PC-3 (cell line): ENCODE measurements at regions not wholly inside any gene's neighbourhood (a gene's known extent, or its start where the extent isn't known, plus 50 kb on each side); places are given as distances from the start of the nearest gene placed in this dataset.

Experiments used
- ATAC-seq: fragments of 200-7000 bp; cut with Tn5 transposase; 2 replicates; pipeline ENCODE4 v1.9.1; 2020; ENCODE audit warnings: mild to moderate bottlenecking, moderate library complexity
- BruUV-seq: library from RNA; stranded (reverse); fragments of 400-500 nt; replicated peaks from 2 replicates; lab custom pipeline; 2021; lab: Mats Ljungman, UMichigan
- CTCF ChIA-PET: fragments of 300-600 bp; sonication (Branson Sonifier 250); formaldehyde crosslinking; loops from one replicate; lab custom pipeline; 2022; ENCODE audit warnings: antibody characterized with exemption; lab: Charles Lee
- POLR2A ChIA-PET: fragments of 300-600 bp; sonication (Branson Sonifier 250); formaldehyde crosslinking; loops from one replicate; lab custom pipeline; 2022; ENCODE audit warnings: antibody characterized with exemption; ENCODE audit not compliant: unreplicated experiment; lab: Charles Lee
- DNase-seq: peaks from one replicate; pipeline ENCODE4 v3.0.0-alpha.2; 2015
- H2AFZ ChIP-seq: fragments of 300-600 bp; sonication (generic); 2 replicates; pipeline ENCODE4 v1.6.0; 2016; ENCODE audit warnings: antibody characterized with exemption, low read length
- H3F3A ChIP-seq: fragments of 300-600 bp; sonication (generic); one replicate; pipeline ENCODE4 v1.6.0; 2017; ENCODE audit warnings: antibody characterized with exemption, low read length, control low read depth, mild to moderate bottlenecking; ENCODE audit not compliant: unreplicated experiment
- H3K27ac ChIP-seq: fragments of 300-600 bp; sonication (generic); 2 replicates; pipeline ENCODE4 v1.5.1; 2016; ENCODE audit warnings: mild to moderate bottlenecking, low read length
- H3K27me3 ChIP-seq: fragments of 300-600 bp; sonication (generic); 2 replicates; pipeline ENCODE4 v1.6.1; 2016; ENCODE audit warnings: low read length, mixed read lengths
- H3K36me3 ChIP-seq: fragments of 300-600 bp; sonication (generic); 2 replicates; pipeline ENCODE4 v1.6.1; 2016; ENCODE audit warnings: low read depth, mixed run types, low read length, mixed read lengths
- H3K4me1 ChIP-seq: fragments of 300-600 bp; sonication (generic); 2 replicates; pipeline ENCODE4 v1.5.1; 2016; ENCODE audit warnings: low read length; ENCODE audit not compliant: insufficient read depth
- H3K4me2 ChIP-seq: fragments of 300-600 bp; sonication (generic); 2 replicates; pipeline ENCODE4 v1.6.0; 2016; ENCODE audit warnings: low read length
- H3K4me3 ChIP-seq: fragments of 300-600 bp; sonication (generic); 2 replicates; pipeline ENCODE4 v1.5.1; 2016; ENCODE audit warnings: mild to moderate bottlenecking, low read length, mixed read lengths
- H3K79me2 ChIP-seq: fragments of 300-600 bp; sonication (generic); 2 replicates; pipeline ENCODE4 v1.6.1; 2017; ENCODE audit warnings: low read length, mixed read lengths
- H3K9ac ChIP-seq: fragments of 300-600 bp; sonication (generic); 2 replicates; pipeline ENCODE4 v1.6.0; 2016; ENCODE audit warnings: mild to moderate bottlenecking, low read length
- H3K9me2 ChIP-seq: fragments of 300-600 bp; sonication (generic); replicated peaks from 2 replicates; pipeline ENCODE4 v1.6.1; 2016; ENCODE audit warnings: mixed run types, low read length, mixed read lengths
- H3K9me3 ChIP-seq: fragments of 300-600 bp; sonication (generic); 2 replicates; pipeline ENCODE4 v1.6.1; 2016; ENCODE audit warnings: low read length, mixed read lengths
- H4K20me1 ChIP-seq: fragments of 300-600 bp; sonication (generic); 2 replicates; pipeline ENCODE4 v1.6.1; 2016; ENCODE audit warnings: low read length, mixed read lengths
- EZH2 ChIP-seq: fragments of 300-600 bp; sonication (generic); IDR thresholded peaks from one replicate; pipeline ENCODE4 v1.6.1; 2017; ENCODE audit warnings: antibody characterized with exemption, mild to moderate bottlenecking, low read length; ENCODE audit not compliant: unreplicated experiment
- EZH2phosphoT487 ChIP-seq: fragments of 300-600 bp; sonication (generic); IDR thresholded peaks from 2 replicates; pipeline ENCODE4 v1.6.1; 2018; ENCODE audit warnings: mild to moderate bottlenecking, antibody characterized with exemption, low read length, borderline replicate concordance
- intact Hi-C: fragments of 100-400 bp; cut with micrococcal nuclease; formaldehyde crosslinking; loops from 2 replicates; pipeline ENCODE4 v1.9.0; 2023
- TF ChIP-seq, protein P1 (sequence below): fragments of 300-600 bp; sonication (generic); conservative IDR thresholded peaks from 2 replicates; pipeline ENCODE4 v1.5.1; 2017; ENCODE audit warnings: antibody characterized with exemption, low read depth, mild to moderate bottlenecking, low read length

- Histone ChIP-seq H3K4me2 (no peak overlapping the region), H3K27me3 (peaks cover 11% of the 10 kb centered on the region), H3K4me3 (no peak overlapping the region), H3K9ac (no peak overlapping the region), H3K36me3 (no peaks in the 10 kb centered on the region), H2AFZ (no peak overlapping the region), H3K9me2 (no peaks in the 10 kb centered on the region), H3K9me3 (no peaks in the 10 kb centered on the region), H3K4me1 (no peaks in the 10 kb centered on the region), H3F3A (no peaks in the 10 kb centered on the region), H3K27ac (no peak overlapping the region), H4K20me1 (no peaks in the 10 kb centered on the region), H3K79me2 (no peaks in the 10 kb centered on the region)
- no peak for ATAC-seq
- intact Hi-C loops: no loop called here
- DNase-seq: no peak
- POLR2A ChIA-PET: no interaction called here
- no TSS peak for BruUV-seq
- TF ChIP-seq, protein P1, sequence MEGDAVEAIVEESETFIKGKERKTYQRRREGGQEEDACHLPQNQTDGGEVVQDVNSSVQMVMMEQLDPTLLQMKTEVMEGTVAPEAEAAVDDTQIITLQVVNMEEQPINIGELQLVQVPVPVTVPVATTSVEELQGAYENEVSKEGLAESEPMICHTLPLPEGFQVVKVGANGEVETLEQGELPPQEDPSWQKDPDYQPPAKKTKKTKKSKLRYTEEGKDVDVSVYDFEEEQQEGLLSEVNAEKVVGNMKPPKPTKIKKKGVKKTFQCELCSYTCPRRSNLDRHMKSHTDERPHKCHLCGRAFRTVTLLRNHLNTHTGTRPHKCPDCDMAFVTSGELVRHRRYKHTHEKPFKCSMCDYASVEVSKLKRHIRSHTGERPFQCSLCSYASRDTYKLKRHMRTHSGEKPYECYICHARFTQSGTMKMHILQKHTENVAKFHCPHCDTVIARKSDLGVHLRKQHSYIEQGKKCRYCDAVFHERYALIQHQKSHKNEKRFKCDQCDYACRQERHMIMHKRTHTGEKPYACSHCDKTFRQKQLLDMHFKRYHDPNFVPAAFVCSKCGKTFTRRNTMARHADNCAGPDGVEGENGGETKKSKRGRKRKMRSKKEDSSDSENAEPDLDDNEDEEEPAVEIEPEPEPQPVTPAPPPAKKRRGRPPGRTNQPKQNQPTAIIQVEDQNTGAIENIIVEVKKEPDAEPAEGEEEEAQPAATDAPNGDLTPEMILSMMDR: no peak
- TF ChIP-seq EZH2phosphoT487: no peak
- TF ChIP-seq EZH2: no peak
- CTCF ChIA-PET: interaction anchor here (0.5 kb wide), 1 partner anchor 1609 kb away, joined by 3 read pairs; no protein-coding TSS in a partner anchor
Observed at GRCh38 chr10:9296190-9296589, 1241.7 kb downstream of the GATA3 start.

GRCh38 chr10:9297580-9297979, 1243.1 kb downstream of the GATA3 start:
- Histone ChIP-seq H4K20me1 (no peaks in the 10 kb centered on the region), H3K9ac (no peak overlapping the region), H3K27me3 (peaks cover 11% of the 10 kb centered on the region), H3K9me2 (no peaks in the 10 kb centered on the region), H3K4me3 (no peak overlapping the region), H3K79me2 (no peaks in the 10 kb centered on the region), H3F3A (no peaks in the 10 kb centered on the region), H3K27ac (no peak overlapping the region), H3K36me3 (no peaks in the 10 kb centered on the region), H2AFZ (no peak overlapping the region), H3K4me2 (no peak overlapping the region), H3K9me3 (no peaks in the 10 kb centered on the region), H3K4me1 (no peaks in the 10 kb centered on the region)
- intact Hi-C loops: no loop called here
- no peak for ATAC-seq
- no peak for DNase-seq
- no TSS peak for BruUV-seq
- ChIA-PET CTCF (no interaction called here), POLR2A (no interaction called here)
- TF ChIP-seq, protein P1: no peak
- no peak for TF ChIP-seq EZH2
- no peak for TF ChIP-seq EZH2phosphoT487

DNA sequence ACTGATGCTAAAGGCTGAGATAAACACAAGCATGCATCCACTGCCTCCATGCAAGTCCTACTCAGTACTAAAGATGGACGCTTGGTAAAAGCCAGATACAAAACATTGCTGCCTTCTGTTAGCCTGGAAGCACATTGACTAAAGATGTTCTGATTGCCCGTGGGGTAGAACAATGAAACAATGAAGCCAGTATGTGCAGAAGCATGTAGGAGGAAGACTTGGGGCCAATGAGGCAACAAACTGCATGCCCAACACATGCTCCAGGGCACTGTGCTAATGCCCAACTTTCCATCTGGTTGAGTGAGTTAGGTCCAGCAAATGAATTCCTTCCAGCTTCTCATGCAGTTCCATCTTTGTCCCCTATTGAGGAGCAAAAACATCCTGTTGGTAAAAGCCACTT, 1245.5 kb downstream of the GATA3 start:
- intact Hi-C loops: loop anchor here (5.0 to 10.0 kb wide), 2 partner anchors 1428 to 1615 kb away; no protein-coding TSS in a partner anchor
- ATAC-seq: no peak
- H3K4me1 ChIP-seq: no peaks in the 10 kb centered on the region
- DNase-seq: no peak
- no peak overlapping the region for H2AFZ ChIP-seq
- no peaks in the 10 kb centered on the region for H3F3A ChIP-seq
- H4K20me1 ChIP-seq: no peaks in the 10 kb centered on the region
- no peaks in the 10 kb centered on the region for H3K36me3 ChIP-seq
- H3K9me2 ChIP-seq: no peaks in the 10 kb centered on the region
- peaks cover 11% of the 10 kb centered on the region for H3K27me3 ChIP-seq
- TF ChIP-seq EZH2 (no peak), EZH2phosphoT487 (no peak)
- TF ChIP-seq, protein P1: no peak
- CTCF ChIA-PET: no interaction called here
- no peak overlapping the region for H3K4me2 ChIP-seq
- no peaks in the 10 kb centered on the region for H3K9me3 ChIP-seq
- POLR2A ChIA-PET: no interaction called here
- no peak overlapping the region for H3K27ac ChIP-seq
- no peak overlapping the region for H3K9ac ChIP-seq
- no TSS peak for BruUV-seq
- H3K4me3 ChIP-seq: no peak overlapping the region
- H3K79me2 ChIP-seq: no peaks in the 10 kb centered on the region
